LNCAP (cell line): ENCODE measurements at regions not wholly inside any gene's neighbourhood (a gene's known extent, or its start where the extent isn't known, plus 50 kb on each side); places are given as distances from the start of the nearest gene placed in this dataset.

Source experiments
- TF ChIP-seq, protein P1 (sequence below): fragments of 450-650 bp; IDR thresholded peaks from 2 replicates; pipeline ENCODE4 v1.5.1; 2017; ENCODE audit warnings: mild to moderate bottlenecking

DNA sequence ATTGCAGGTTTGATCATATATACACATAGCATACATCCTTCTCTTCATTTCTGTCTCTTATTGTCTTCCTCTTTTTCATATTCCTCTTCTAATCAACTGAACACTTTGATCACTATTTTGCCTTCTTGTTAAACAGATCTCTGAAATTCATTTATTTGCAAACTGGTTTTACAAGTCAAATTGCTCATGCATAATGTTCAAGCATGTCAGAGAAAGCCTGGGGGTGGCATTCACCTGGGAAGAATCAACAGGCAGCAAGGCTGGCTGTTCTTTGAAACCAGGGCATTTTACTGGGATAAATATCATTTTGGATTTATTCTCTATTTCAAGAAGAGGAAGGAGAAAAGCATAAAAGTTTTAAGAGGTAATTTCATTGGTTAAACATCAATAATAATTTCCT, 66.9 kb upstream of the LRATD1 start:
- TF ChIP-seq, protein P1, sequence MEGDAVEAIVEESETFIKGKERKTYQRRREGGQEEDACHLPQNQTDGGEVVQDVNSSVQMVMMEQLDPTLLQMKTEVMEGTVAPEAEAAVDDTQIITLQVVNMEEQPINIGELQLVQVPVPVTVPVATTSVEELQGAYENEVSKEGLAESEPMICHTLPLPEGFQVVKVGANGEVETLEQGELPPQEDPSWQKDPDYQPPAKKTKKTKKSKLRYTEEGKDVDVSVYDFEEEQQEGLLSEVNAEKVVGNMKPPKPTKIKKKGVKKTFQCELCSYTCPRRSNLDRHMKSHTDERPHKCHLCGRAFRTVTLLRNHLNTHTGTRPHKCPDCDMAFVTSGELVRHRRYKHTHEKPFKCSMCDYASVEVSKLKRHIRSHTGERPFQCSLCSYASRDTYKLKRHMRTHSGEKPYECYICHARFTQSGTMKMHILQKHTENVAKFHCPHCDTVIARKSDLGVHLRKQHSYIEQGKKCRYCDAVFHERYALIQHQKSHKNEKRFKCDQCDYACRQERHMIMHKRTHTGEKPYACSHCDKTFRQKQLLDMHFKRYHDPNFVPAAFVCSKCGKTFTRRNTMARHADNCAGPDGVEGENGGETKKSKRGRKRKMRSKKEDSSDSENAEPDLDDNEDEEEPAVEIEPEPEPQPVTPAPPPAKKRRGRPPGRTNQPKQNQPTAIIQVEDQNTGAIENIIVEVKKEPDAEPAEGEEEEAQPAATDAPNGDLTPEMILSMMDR = no peak

DNA sequence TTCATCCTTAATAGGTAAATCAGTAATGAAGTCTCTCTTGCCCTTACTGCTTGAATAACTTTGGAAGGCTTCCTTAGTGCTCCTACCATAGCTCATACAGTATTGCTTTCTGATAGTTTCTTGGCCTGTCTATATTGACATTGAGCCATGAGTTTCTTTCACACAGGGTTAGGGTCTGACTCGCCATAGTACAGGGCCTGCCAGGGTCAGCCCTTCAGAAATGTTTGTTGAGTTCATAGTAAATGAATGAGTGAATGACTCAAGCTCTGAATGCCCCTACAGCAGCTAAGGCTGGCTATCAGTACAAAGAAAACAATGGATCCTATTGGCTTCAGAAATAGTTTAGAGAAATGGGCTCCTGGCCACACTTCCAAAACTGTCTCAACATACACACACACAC, 65.0 kb upstream of the LRATD1 start:
- TF ChIP-seq, protein P1 = no peak

DNA sequence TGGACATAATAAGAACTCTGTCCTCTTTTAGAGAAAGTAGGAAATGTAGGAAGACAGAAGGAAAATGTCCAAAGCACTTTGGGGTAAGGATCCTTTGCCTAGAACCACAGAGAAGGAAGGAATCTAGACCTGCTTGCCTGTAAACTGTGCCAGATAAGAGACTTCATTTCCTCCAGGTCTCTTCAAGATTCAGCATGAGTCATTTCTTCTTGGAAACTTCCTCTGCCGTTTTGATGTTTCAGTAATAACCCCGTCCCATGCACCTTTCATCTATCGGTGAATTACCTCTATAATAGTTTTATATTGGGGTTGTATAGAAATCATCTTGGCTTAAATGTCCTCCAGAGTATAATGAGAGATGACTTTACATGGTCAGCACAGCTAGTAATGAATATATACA, 63.2 kb upstream of the LRATD1 start:
- TF ChIP-seq, protein P1 = no peak

DNA sequence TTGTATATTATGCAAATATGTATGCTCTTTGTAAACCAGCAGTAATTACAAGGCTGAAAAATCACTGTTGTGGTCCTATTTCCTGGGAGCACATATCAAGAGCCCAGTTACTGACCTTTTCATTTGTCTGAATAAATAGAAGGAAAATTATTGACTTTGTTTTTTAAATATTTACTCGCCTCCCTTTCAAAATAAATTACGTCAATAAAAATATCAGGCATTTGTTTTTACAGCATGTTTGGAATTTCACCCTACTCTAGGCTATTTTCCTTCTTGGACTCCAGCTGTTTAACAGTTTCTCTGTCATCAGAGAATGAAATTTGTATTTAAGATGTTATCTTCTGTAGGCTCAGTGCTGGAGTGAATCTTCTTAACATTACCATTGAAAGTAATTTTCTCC, 59.9 kb upstream of the LRATD1 start:
- TF ChIP-seq, protein P1 = no peak

DNA sequence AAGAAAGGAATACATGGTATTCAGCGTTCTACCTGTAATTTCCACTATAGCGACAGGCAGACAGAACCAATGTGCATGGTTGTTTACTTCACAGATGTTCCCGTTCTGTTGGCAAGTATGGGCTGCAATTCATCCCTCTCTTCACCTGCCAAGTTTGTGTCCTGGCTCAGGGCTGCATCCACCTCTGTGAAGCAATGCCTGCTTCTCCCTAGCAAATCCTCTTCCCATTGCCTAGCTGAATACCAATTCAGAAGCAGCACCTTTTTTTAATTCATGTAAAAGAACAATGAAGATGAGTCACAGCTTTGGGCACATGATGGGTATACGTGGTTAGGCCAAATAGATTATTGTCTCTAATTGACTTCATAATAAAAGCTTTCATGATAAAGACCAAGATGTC, 54.7 kb upstream of the LRATD1 start:
- TF ChIP-seq, protein P1 = no peak
